Tibial artery (tissue), 4 donors: ENCODE measurements at regions not wholly inside any gene's neighbourhood (a gene's known extent, or its start where the extent isn't known, plus 50 kb on each side); places are given as distances from the start of the nearest gene placed in this dataset.

Source experiments
- DNase-seq, 2 donors: peaks; one replicate each; pipeline ENCODE4 v3.0.0-alpha.2; 2019
- H3K27ac ChIP-seq, 2 donors: fragments of 200-600 bp; sonication (generic) in 1 of 2; 1 replicate in 1 of 2; 2 replicates in 1 of 2; pipeline ENCODE4 v1.5.1; 2018 to 2019; ENCODE audit warnings: mild to moderate bottlenecking in 1 of 2
- H3K27me3 ChIP-seq, 2 donors: fragments of 200-600 bp; sonication (generic) in 1 of 2; one replicate each; pipeline versions ENCODE4 v1.5.1 to v1.6.0; 2016 to 2019
- H3K36me3 ChIP-seq, 3 donors: fragments of 200-600 bp; sonication (generic) in 2 of 3; one replicate each; pipeline ENCODE4 v1.5.1; 2016 to 2019; ENCODE audit warnings: mild to moderate bottlenecking in 2 of 3
- H3K4me1 ChIP-seq, 4 donors: fragments of 200-600 bp; sonication (generic) in 2 of 4; 1 replicate in 3 of 4; 2 replicates in 1 of 4; pipeline ENCODE4 v1.5.1; 2016 to 2019
- H3K4me3 ChIP-seq, 2 donors: fragments of 200-600 bp; sonication (generic) in 1 of 2; 1 replicate in 1 of 2; 2 replicates in 1 of 2; pipeline ENCODE4 v1.5.1; 2018 to 2019; ENCODE audit warnings: mild to moderate bottlenecking in 2 of 2
- H3K9me3 ChIP-seq, 3 donors: fragments of 200-600 bp; sonication (generic) in 1 of 3; one replicate each; pipeline ENCODE4 v1.5.1; 2016 to 2019
- intact Hi-C: fragments of 100-400 bp; cut with DNase I; formaldehyde crosslinking; loops from one replicate; pipeline ENCODE4 v1.15.0; 2023; ENCODE audit warnings: low total_unique reads
- TF ChIP-seq, protein P1 (sequence below), 2 experiments: fragments of 200-600 bp in 1 of 2; fragments of 450-650 bp in 1 of 2; IDR thresholded peaks; one replicate each; pipeline ENCODE4 v1.5.1; 2017 to 2019; ENCODE audit warnings: antibody characterized with exemption in 2 of 2, mild to moderate bottlenecking in 1 of 2, moderate library complexity in 1 of 2

DNA sequence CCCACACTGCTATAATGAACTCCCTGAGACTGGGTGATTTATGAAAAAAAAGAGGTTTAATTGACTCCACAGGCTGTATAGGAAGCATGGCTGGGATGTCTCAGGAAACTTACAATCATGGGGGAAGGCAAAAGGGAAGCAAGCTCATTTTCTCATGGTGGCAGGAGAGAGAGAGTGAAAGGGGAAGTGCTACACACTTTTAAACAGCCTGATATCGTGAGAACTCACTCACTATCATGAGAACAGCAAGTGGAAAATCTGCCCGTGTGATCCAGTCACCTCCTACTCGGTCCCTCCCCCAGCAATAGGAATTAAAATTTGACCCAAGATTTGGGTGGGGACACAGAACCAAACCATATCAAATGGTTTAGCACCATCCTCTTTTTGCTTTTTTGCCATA, 116.6 kb upstream of the CEP162 start:
- H3K27me3 ChIP-seq = no peaks in the 10 kb centered on the region
- H3K27ac ChIP-seq = no peak overlapping the region
- no peak for DNase-seq
- TF ChIP-seq, protein P1, sequence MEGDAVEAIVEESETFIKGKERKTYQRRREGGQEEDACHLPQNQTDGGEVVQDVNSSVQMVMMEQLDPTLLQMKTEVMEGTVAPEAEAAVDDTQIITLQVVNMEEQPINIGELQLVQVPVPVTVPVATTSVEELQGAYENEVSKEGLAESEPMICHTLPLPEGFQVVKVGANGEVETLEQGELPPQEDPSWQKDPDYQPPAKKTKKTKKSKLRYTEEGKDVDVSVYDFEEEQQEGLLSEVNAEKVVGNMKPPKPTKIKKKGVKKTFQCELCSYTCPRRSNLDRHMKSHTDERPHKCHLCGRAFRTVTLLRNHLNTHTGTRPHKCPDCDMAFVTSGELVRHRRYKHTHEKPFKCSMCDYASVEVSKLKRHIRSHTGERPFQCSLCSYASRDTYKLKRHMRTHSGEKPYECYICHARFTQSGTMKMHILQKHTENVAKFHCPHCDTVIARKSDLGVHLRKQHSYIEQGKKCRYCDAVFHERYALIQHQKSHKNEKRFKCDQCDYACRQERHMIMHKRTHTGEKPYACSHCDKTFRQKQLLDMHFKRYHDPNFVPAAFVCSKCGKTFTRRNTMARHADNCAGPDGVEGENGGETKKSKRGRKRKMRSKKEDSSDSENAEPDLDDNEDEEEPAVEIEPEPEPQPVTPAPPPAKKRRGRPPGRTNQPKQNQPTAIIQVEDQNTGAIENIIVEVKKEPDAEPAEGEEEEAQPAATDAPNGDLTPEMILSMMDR (IDR thresholded peaks at IDR 0.05) = no peak
- no peaks in the 10 kb centered on the region for H3K36me3 ChIP-seq
- H3K9me3 ChIP-seq = no peaks in the 10 kb centered on the region
- intact Hi-C loops = no loop called here
- H3K4me1 ChIP-seq = no peaks in the 10 kb centered on the region
- H3K4me3 ChIP-seq = no peak overlapping the region

DNA sequence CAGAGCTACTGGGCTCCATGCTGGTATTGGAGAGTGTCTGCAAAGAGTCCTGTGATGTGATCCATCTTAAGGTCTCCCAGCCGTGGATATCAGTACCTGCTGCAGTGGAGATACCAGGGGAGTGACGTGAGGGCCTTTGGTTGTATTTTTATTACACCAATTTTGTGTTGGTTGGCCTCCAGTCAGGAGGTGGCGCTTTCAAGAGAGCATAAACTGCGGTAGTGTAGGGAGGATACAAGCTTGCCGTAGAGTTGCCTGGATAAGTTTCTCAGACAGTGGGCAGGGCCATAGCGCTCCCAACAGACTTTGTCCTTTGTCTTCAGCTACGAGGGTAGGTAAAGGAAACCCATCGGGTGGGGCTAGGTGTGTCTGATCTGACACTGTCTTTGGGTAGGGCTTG, 113.0 kb upstream of the CEP162 start:
- Histone ChIP-seq H3K4me3 (no peak overlapping the region), H3K36me3 (no peaks in the 10 kb centered on the region), H3K9me3 (no peaks in the 10 kb centered on the region), H3K27ac (no peak overlapping the region), H3K27me3 (no peaks in the 10 kb centered on the region), H3K4me1 (no peaks in the 10 kb centered on the region)
- TF ChIP-seq, protein P1 (IDR thresholded peaks at IDR 0.05) = no peak
- no peak for DNase-seq
- intact Hi-C loops = no loop called here

DNA sequence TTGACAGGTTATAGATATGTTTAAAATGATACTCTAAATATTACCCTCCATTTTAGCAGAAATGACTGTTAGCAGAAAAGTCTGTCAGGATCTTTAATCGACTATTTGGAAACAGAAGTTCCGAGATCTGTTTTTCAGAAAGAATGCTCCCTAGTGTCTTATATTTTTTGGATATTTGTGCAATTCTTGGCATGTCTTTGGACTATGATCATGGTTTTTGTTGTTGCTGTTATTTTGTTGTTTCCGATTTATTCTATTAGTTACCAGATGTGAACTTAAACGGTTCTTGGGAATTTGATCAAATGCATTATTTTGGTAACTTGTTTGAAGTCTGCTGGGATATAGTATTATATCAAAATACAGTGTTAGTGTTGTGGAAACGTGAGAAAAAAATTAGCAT, 106.4 kb upstream of the CEP162 start:
- no peak overlapping the region for H3K4me3 ChIP-seq
- intact Hi-C loops = no loop called here
- no peak overlapping the region for H3K27ac ChIP-seq
- H3K4me1 ChIP-seq = no peaks in the 10 kb centered on the region
- TF ChIP-seq, protein P1 (IDR thresholded peaks at IDR 0.05) = no peak
- H3K36me3 ChIP-seq = no peaks in the 10 kb centered on the region
- no peaks in the 10 kb centered on the region for H3K27me3 ChIP-seq
- no peak for DNase-seq
- H3K9me3 ChIP-seq = no peaks in the 10 kb centered on the region

DNA sequence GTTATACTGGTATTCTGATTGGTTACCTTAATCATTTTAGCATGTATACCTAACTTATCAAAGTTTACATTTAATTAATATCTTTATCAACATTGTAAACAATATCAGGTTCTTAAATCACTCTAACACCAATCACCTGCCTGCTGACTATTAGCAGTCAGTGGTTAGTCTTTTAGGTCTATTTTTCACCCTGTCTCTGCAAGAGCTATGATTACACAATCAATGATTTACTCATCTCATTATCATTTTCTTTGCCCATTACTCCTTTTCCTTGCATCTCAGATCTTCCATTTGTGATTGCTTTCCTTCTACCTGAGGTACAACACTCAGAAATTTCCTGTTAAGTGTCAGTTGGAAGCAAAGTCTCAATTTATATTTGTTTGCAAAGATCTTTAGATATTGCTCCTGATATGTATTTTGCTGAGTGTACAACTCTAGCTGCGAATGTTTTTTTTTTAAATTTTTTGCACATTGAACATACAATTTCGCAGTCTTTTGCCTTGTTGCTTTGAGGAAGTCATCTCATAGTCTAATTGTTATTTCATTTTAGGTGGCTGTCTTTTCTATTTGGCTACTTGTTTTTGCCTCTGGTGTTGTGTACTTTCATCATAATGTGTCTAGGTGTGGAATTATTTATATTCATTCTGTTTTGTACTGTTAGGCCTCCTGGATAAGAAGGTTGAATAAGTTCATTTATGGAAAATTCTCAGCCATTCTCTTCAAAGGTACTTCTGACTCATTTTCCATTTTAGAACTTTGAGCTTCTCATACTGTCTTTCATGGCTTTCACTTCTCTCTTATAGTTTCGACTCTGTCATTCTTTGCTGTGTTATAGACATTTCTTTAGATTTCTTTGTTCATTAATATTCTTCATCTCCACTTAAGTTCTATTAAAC, 104.9 kb upstream of the CEP162 start:
- H3K36me3 ChIP-seq = no peaks in the 10 kb centered on the region
- H3K4me1 ChIP-seq = no peaks in the 10 kb centered on the region
- TF ChIP-seq, protein P1 (IDR thresholded peaks at IDR 0.05) = no peak
- no peak for DNase-seq
- no peaks in the 10 kb centered on the region for H3K9me3 ChIP-seq
- intact Hi-C loops = no loop called here
- no peaks in the 10 kb centered on the region for H3K27me3 ChIP-seq
- no peak overlapping the region for H3K27ac ChIP-seq
- no peak overlapping the region for H3K4me3 ChIP-seq

DNA sequence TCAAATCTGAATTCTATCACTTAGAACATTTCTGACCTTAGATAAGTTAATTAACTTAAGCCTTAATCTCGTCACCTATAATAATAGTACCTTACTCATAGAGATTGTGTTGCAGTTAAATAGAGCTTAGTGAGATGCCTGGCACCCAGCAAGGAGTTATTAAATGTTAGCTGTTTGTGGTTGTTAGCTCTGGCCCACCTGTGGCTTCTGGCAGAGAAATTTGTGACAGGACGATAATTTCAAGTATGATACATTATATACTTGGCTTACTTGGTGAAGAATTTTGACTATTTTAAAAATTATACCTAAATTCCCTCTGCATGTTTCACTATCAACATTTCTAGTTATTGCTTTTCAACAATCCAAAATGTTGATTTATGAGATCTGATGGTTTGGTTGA, 102.9 kb upstream of the CEP162 start:
- TF ChIP-seq, protein P1 (IDR thresholded peaks at IDR 0.05) = no peak
- Histone ChIP-seq H3K27me3 (no peaks in the 10 kb centered on the region), H3K36me3 (no peaks in the 10 kb centered on the region), H3K4me3 (no peak overlapping the region), H3K4me1 (no peaks in the 10 kb centered on the region), H3K27ac (no peak overlapping the region), H3K9me3 (no peaks in the 10 kb centered on the region)
- intact Hi-C loops = no loop called here
- no peak for DNase-seq
